Thyroid gland (tissue), 4 donors: ENCODE measurements at regions not wholly inside any gene's neighbourhood (a gene's known extent, or its start where the extent isn't known, plus 50 kb on each side); places are given as distances from the start of the nearest gene placed in this dataset.
"Not testable (repeated sequence)": the region's sequence is repeated elsewhere in the genome, so short reads cannot be mapped to it uniquely, and the experiment has no call there.

Source experiments
- POLR2A ChIP-seq, 2 donors: fragments of 450-650 bp; IDR thresholded peaks; one replicate each; pipeline ENCODE4 v1.6.1; 2017; ENCODE audit warnings: antibody characterized with exemption in 2 of 2, mild to moderate bottlenecking in 2 of 2, moderate library complexity in 1 of 2
- TF ChIP-seq, protein P1 (sequence below), 6 experiments: fragments of 200-600 bp in 3 of 6; fragments of 450-650 bp in 3 of 6; sonication (generic) in 3 of 6; IDR thresholded peaks; one replicate each; pipeline ENCODE4 v1.5.1; 2016 to 2019; ENCODE audit warnings: antibody characterized with exemption in 6 of 6, mild to moderate bottlenecking in 2 of 6, inconsistent platforms in 1 of 6, moderate library complexity in 1 of 6

DNA sequence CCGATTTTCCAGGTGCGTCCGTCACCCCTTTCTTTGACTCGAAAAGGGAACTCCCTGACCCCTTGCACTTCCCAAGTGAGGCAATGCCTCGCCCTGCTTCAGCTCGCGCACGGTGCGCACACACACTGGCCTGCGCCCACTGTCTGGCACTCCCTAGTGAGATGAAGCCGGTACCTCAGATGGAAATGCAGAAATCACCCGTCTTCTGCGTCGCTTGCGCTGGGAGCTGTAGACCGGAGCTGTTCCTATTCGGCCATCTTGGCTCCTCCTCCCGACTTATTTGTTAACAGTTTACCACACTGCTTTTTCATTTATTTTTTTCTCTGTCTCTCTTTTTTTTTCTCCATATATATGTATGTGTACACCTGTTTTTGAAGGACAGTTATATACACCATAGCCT is 112.2 kb downstream of the MAD2L1 start:
- TF ChIP-seq, protein P1, sequence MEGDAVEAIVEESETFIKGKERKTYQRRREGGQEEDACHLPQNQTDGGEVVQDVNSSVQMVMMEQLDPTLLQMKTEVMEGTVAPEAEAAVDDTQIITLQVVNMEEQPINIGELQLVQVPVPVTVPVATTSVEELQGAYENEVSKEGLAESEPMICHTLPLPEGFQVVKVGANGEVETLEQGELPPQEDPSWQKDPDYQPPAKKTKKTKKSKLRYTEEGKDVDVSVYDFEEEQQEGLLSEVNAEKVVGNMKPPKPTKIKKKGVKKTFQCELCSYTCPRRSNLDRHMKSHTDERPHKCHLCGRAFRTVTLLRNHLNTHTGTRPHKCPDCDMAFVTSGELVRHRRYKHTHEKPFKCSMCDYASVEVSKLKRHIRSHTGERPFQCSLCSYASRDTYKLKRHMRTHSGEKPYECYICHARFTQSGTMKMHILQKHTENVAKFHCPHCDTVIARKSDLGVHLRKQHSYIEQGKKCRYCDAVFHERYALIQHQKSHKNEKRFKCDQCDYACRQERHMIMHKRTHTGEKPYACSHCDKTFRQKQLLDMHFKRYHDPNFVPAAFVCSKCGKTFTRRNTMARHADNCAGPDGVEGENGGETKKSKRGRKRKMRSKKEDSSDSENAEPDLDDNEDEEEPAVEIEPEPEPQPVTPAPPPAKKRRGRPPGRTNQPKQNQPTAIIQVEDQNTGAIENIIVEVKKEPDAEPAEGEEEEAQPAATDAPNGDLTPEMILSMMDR (IDR thresholded peaks at IDR 0.05) = not testable (repeated sequence)
- not testable (repeated sequence) for TF ChIP-seq POLR2A (IDR thresholded peaks at IDR 0.05)
